ENCODE measurements at regions not wholly inside any gene's neighbourhood (a gene's known extent, or its start where the extent isn't known, plus 50 kb on each side); places are given as distances from the start of the nearest gene placed in this dataset.

GRCh38 chr17:22267019-22267418, 574.7 kb downstream of the KCNJ18 start:
- TF ChIP-seq ZFP41 (CRISPR knock-in tag; IDR thresholded peaks at IDR 0.05; ENCODE audit: borderline replicate concordance) = no peak
- no peak for TF ChIP-seq REST (IDR thresholded peaks at IDR 0.05; ENCODE audit: borderline replicate concordance in 1 of 2, low read depth in 1 of 2, low read length in 2 of 2)
- TF ChIP-seq ZBTB44 (CRISPR knock-in tag; IDR thresholded peaks at IDR 0.05) = no peak
- no peak for TF ChIP-seq POLR2A (IDR thresholded peaks at IDR 0.05; ENCODE audit: insufficient read depth in 1 of 2, low read depth in 2 of 2, low read length in 2 of 2)
- no peak for TF ChIP-seq PBX3 (CRISPR knock-in tag; IDR thresholded peaks at IDR 0.05; ENCODE audit: borderline replicate concordance)
- TF ChIP-seq ZNF703 (CRISPR knock-in tag; IDR thresholded peaks at IDR 0.05; ENCODE audit: borderline replicate concordance) = no peak
- TF ChIP-seq SP140L (CRISPR knock-in tag; IDR thresholded peaks at IDR 0.05; ENCODE audit: borderline replicate concordance) = no peak
